ENCODE measurements at regions not wholly inside any gene's neighbourhood (a gene's known extent, or its start where the extent isn't known, plus 50 kb on each side); places are given as distances from the start of the nearest gene placed in this dataset.

GRCh38 chr2:217456016-217456415, 546.8 kb downstream of the TNS1 start:
- TF ChIP-seq EZH2 (IDR thresholded peaks at IDR 0.05; ENCODE audit: borderline replicate concordance, low read depth, low read length, severe bottlenecking) = no peak
- TF ChIP-seq, protein P1, sequence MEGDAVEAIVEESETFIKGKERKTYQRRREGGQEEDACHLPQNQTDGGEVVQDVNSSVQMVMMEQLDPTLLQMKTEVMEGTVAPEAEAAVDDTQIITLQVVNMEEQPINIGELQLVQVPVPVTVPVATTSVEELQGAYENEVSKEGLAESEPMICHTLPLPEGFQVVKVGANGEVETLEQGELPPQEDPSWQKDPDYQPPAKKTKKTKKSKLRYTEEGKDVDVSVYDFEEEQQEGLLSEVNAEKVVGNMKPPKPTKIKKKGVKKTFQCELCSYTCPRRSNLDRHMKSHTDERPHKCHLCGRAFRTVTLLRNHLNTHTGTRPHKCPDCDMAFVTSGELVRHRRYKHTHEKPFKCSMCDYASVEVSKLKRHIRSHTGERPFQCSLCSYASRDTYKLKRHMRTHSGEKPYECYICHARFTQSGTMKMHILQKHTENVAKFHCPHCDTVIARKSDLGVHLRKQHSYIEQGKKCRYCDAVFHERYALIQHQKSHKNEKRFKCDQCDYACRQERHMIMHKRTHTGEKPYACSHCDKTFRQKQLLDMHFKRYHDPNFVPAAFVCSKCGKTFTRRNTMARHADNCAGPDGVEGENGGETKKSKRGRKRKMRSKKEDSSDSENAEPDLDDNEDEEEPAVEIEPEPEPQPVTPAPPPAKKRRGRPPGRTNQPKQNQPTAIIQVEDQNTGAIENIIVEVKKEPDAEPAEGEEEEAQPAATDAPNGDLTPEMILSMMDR (IDR thresholded peaks at IDR 0.05; ENCODE audit: borderline replicate concordance, extremely low read depth, low read length, poor library complexity, severe bottlenecking) = no peak
